ENCODE measurements at regions not wholly inside any gene's neighbourhood (a gene's known extent, or its start where the extent isn't known, plus 50 kb on each side); places are given as distances from the start of the nearest gene placed in this dataset.
A peak's percentile ranks its signal among the peaks of the same experiment; 100 is the strongest.
"Not testable (repeated sequence)": the region's sequence is repeated elsewhere in the genome, so short reads cannot be mapped to it uniquely, and the experiment has no call there.

- Mint-ChIP-seq H3K9me3 (peaks cover 24% of the 10 kb centered on the region), H3K4me3 (no peak overlapping the region), H3K36me3 (peaks cover 26% of the 10 kb centered on the region), H3K27me3 (ENCODE audit: low read depth) (no peaks in the 10 kb centered on the region), H3K4me1 (peaks cover 3% of the 10 kb centered on the region), H3K27ac (no peak overlapping the region)
- no peak for TF ChIP-seq CTCF (IDR thresholded peaks at IDR 0.05; ENCODE audit: unreplicated experiment)
- no peak for DNase-seq (ENCODE audit: low spot score in 2 of 2, unreplicated experiment in 2 of 2)
These were observed 860.0 kb downstream of the LTN1 start for GRCh38 chr21:28132713-28133112.

DNA sequence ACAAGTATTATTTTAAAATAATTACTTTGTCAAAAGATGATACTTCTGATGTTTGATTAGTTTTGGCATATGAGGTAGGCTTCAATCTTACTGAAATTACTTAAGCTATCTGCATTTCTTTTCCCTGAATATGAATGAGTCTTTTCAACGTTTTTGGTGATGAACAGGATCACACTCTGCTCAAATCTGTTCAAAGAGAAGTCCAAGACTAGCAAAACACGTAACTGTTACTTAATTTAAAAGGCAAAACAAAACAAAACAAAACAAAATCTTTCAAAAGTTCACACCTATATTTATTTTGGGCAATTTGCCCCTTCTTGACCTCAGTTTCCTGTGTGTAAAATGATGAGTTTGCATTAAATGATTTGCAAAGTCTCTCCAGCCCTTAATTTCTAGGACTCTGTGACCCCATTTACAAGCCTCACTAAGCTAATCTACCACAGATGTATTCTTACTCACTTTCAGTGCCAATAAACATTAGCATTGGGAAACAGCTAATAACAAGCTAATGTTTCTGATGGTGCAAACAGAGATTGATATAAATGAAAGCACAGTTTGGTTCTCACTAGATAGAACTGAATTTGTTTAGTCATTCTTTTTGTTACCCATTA lies 865.4 kb downstream of the LTN1 start:
- no peak overlapping the region for H3K27ac Mint-ChIP-seq
- peaks cover 2% of the 10 kb centered on the region for H3K4me1 Mint-ChIP-seq
- DNase-seq (ENCODE audit: low spot score in 2 of 2, unreplicated experiment in 2 of 2): no peak
- peaks cover 19% of the 10 kb centered on the region for H3K9me3 Mint-ChIP-seq
- H3K27me3 Mint-ChIP-seq (ENCODE audit: low read depth): no peaks in the 10 kb centered on the region
- H3K36me3 Mint-ChIP-seq: peaks cover 19% of the 10 kb centered on the region
- TF ChIP-seq CTCF (IDR thresholded peaks at IDR 0.05; ENCODE audit: unreplicated experiment): no peak
- H3K4me3 Mint-ChIP-seq: no peak overlapping the region

DNA sequence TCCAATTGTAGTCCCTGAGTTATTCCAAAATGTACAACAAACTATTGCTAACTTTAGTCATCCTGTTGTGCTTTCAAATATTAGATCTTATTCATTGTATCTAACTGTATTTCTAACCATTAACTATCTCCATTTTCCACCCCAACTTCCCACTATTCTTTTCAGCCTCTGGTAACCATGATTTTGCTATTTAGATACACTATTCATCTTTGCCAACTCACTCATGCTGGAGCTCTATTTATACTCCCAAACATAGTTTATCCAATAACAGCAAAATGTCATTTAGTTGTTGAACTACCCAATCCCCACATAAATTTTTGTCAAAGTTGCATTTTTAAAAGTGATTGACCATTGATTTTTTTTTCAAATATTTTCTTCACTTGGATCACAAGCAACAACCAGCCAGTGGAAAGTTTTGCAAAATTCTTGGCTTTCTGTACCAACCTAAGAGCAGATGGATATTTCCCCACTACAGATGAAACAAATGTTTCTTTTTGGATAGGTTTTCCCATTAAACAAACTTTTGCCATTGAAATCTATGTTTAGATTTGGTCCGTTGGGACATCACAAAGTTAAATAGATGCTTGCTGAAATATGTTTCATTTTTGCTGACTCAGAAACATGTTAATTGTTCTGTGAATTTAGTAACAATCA lies 866.0 kb downstream of the LTN1 start:
- Mint-ChIP-seq H3K4me3 (no peak overlapping the region), H3K27me3 (ENCODE audit: low read depth) (no peaks in the 10 kb centered on the region), H3K4me1 (peaks cover 2% of the 10 kb centered on the region), H3K27ac (no peak overlapping the region), H3K36me3 (peaks cover 12% of the 10 kb centered on the region), H3K9me3 (peaks cover 13% of the 10 kb centered on the region)
- DNase-seq (ENCODE audit: low spot score in 2 of 2, unreplicated experiment in 2 of 2): no peak
- TF ChIP-seq CTCF (IDR thresholded peaks at IDR 0.05; ENCODE audit: unreplicated experiment): no peak

DNA sequence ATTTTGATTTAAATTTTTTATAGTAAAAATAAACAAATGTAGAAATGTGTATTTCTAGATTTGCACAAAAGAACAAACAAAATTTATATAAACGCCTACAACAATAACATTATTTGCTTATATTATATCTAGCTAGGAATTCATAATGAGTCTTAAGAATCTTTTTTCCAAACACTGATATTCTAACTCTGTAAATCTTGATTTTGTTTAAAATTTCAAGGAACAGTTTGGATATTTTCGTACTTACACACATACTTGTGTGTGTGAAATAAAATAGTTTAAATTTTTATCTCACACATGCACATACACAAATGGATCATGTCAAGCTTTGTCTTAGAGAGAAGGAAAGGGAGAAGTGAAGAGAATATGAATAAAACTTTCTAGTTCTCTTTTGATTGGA lies 868.1 kb downstream of the LTN1 start:
- no peaks in the 10 kb centered on the region for H3K27me3 Mint-ChIP-seq (ENCODE audit: low read depth)
- no peak for TF ChIP-seq CTCF (IDR thresholded peaks at IDR 0.05; ENCODE audit: unreplicated experiment)
- peaks cover 11% of the 10 kb centered on the region for H3K9me3 Mint-ChIP-seq
- DNase-seq (ENCODE audit: low spot score in 2 of 2, unreplicated experiment in 2 of 2): no peak
- H3K36me3 Mint-ChIP-seq: peaks cover 7% of the 10 kb centered on the region
- no peak overlapping the region for H3K27ac Mint-ChIP-seq
- H3K4me3 Mint-ChIP-seq: no peak overlapping the region
- H3K4me1 Mint-ChIP-seq: peaks cover 2% of the 10 kb centered on the region

GRCh38 chr21:28118570-28118969 lies 874.1 kb downstream of the LTN1 start:
- H3K36me3 Mint-ChIP-seq: peaks cover 18% of the 10 kb centered on the region
- H3K4me1 Mint-ChIP-seq: peaks cover 2% of the 10 kb centered on the region
- H3K27ac Mint-ChIP-seq: no peak overlapping the region
- no peak overlapping the region for H3K4me3 Mint-ChIP-seq
- no peaks in the 10 kb centered on the region for H3K27me3 Mint-ChIP-seq (ENCODE audit: low read depth)
- TF ChIP-seq CTCF (IDR thresholded peaks at IDR 0.05; ENCODE audit: unreplicated experiment): no peak
- no peak for DNase-seq (ENCODE audit: low spot score in 2 of 2, unreplicated experiment in 2 of 2)
- peaks cover 27% of the 10 kb centered on the region for H3K9me3 Mint-ChIP-seq

- not testable (repeated sequence) for DNase-seq (ENCODE audit: low spot score in 2 of 2, unreplicated experiment in 2 of 2); H3K4me3 Mint-ChIP-seq; H3K27me3 Mint-ChIP-seq (ENCODE audit: low read depth)
- Mint-ChIP-seq H3K4me1 (peaks cover 32% of the 10 kb centered on the region), H3K27ac (peak overlapping the region; percentile 7), H3K36me3 (peaks cover 18% of the 10 kb centered on the region), H3K9me3 (peaks cover 25% of the 10 kb centered on the region)
These were observed 877.7 kb downstream of the LTN1 start for GRCh38 chr21:28114986-28115385.

Data from mesothelial cell of epicardium (in vitro differentiated cells).